Gastroesophageal sphincter (tissue), 4 donors: ENCODE measurements at regions not wholly inside any gene's neighbourhood (a gene's known extent, or its start where the extent isn't known, plus 50 kb on each side); places are given as distances from the start of the nearest gene placed in this dataset.
"Not testable (repeated sequence)": the region's sequence is repeated elsewhere in the genome, so short reads cannot be mapped to it uniquely, and the experiment has no call there.

Experiments
- ATAC-seq: fragments of 150-250 bp; one replicate; pipeline ENCODE4 v1.9.1; 2016; ENCODE audit warnings: mild to moderate bottlenecking, moderate library complexity
- H3K27ac ChIP-seq, 4 donors: fragments of 200-600 bp; sonication (generic) in 3 of 4; 1 replicate in 3 of 4; 2 replicates in 1 of 4; pipeline ENCODE4 v1.5.1; 2016 to 2019
- H3K27me3 ChIP-seq: fragments of 200-600 bp; sonication (generic); one replicate; pipeline ENCODE4 v1.5.1; 2019
- H3K36me3 ChIP-seq, 2 donors: fragments of 200-600 bp; sonication (generic); one replicate each; pipeline ENCODE4 v1.5.1; 2019; ENCODE audit warnings: control low read depth in 1 of 2
- H3K4me1 ChIP-seq, 3 donors: fragments of 200-600 bp; sonication (generic); 1 replicate in 2 of 3; 2 replicates in 1 of 3; pipeline ENCODE4 v1.5.1; 2016 to 2019; ENCODE audit warnings: control low read depth in 2 of 3
- H3K4me3 ChIP-seq, 2 donors: fragments of 200-600 bp; sonication (generic); one replicate each; pipeline ENCODE4 v1.5.1; 2019; ENCODE audit warnings: mild to moderate bottlenecking in 1 of 2, moderate library complexity in 1 of 2
- H3K9me3 ChIP-seq, 3 donors: fragments of 200-600 bp; sonication (generic); one replicate each; pipeline ENCODE4 v1.5.1; 2017 to 2019; ENCODE audit warnings: control low read depth in 2 of 3
- CTCF ChIP-seq, 4 experiments: fragments of 200-600 bp in 2 of 4; fragments of 450-650 bp in 2 of 4; sonication (generic) in 1 of 4; IDR thresholded peaks; one replicate each; pipeline ENCODE4 v1.5.1; 2017 to 2019; ENCODE audit warnings: antibody characterized with exemption in 4 of 4, mild to moderate bottlenecking in 2 of 4, moderate library complexity in 2 of 4
- EP300 ChIP-seq: sonication (generic); formaldehyde crosslinking; IDR thresholded peaks from one replicate; pipeline ENCODE4 v1.6.1; 2017; ENCODE audit warnings: antibody characterized with exemption, mild to moderate bottlenecking
- POLR2A ChIP-seq, 2 donors: fragments of 450-650 bp; IDR thresholded peaks; one replicate each; pipeline ENCODE4 v1.6.1; 2017; ENCODE audit warnings: antibody characterized with exemption in 2 of 2, mild to moderate bottlenecking in 2 of 2, moderate library complexity in 1 of 2
- POLR2AphosphoS5 ChIP-seq: sonication (generic); formaldehyde crosslinking; IDR thresholded peaks from one replicate; pipeline ENCODE4 v1.6.1; 2017; ENCODE audit warnings: antibody characterized with exemption
- WGBS, 2 donors: methylation state at CpG; one replicate each; pipeline ENCODE4 v1.1.5; 2018; ENCODE audit warnings: low coverage in 1 of 2; 5-methylcytosine and 5-hydroxymethylcytosine counted together

- no peak for ATAC-seq
- no peaks in the 10 kb centered on the region for H3K27me3 ChIP-seq
- H3K9me3 ChIP-seq: peaks cover 0 to 39% (median 0%) of the 10 kb centered on the region in 3 donors
- 33 to 85% methylated on average over 1 to 4 of the region's 4 CpGs for WGBS, 2 donors
- no peak overlapping the region for H3K27ac ChIP-seq
- H3K36me3 ChIP-seq: no peaks in the 10 kb centered on the region
- no peak overlapping the region for H3K4me3 ChIP-seq
- H3K4me1 ChIP-seq: no peaks in the 10 kb centered on the region
- TF ChIP-seq CTCF (IDR thresholded peaks at IDR 0.05): no peak
These were observed 193.7 kb upstream of the PIEZO2 start for GRCh38 chr18:11343096-11343495.

- ATAC-seq: not testable (repeated sequence)
These were observed 192.7 kb upstream of the PIEZO2 start for GRCh38 chr18:11342115-11342514.

GRCh38 chr18:11339188-11339775 lies 189.9 kb upstream of the PIEZO2 start:
- H3K4me3 ChIP-seq: no peak overlapping the region
- no peaks in the 10 kb centered on the region for H3K36me3 ChIP-seq
- H3K27ac ChIP-seq: no peak overlapping the region
- no peaks in the 10 kb centered on the region for H3K4me1 ChIP-seq
- no peaks in the 10 kb centered on the region for H3K27me3 ChIP-seq
- no peak for ATAC-seq
- H3K9me3 ChIP-seq: peaks cover 0 to 19% (median 0%) of the 10 kb centered on the region in 3 donors
- TF ChIP-seq EP300 (no peak), CTCF (IDR thresholded peaks at IDR 0.05) (no peak), POLR2AphosphoS5 (no peak), POLR2A (IDR thresholded peaks at IDR 0.05) (no peak)

More at GRCh38 chr18:11342115-11342514, 192.7 kb upstream of the PIEZO2 start:
- H3K36me3 ChIP-seq, H3K4me3 ChIP-seq, H3K27me3 ChIP-seq, H3K4me1 ChIP-seq, H3K27ac ChIP-seq: not testable (repeated sequence)
- whole genome bisulfite sequencing, 2 donors: 74 to 82% methylated on average over 3 of the region's 5 CpGs
- H3K9me3 ChIP-seq: peaks cover 0 to 29% (median 0%) of the 10 kb centered on the region in 3 donors

GRCh38 chr18:11336241-11336640 lies 186.9 kb upstream of the PIEZO2 start:
- H3K4me1 ChIP-seq: no peaks in the 10 kb centered on the region
- no peak for ATAC-seq
- no peak for TF ChIP-seq POLR2A (IDR thresholded peaks at IDR 0.05)
- no peak for TF ChIP-seq CTCF (IDR thresholded peaks at IDR 0.05)
- no peak for TF ChIP-seq EP300
- no peak for TF ChIP-seq POLR2AphosphoS5
- H3K4me3 ChIP-seq: no peak overlapping the region
- H3K36me3 ChIP-seq: no peaks in the 10 kb centered on the region
- no peaks in the 10 kb centered on the region for H3K9me3 ChIP-seq
- 85 to 100% methylated on average over 2 to 3 of the region's 3 CpGs for WGBS, 2 donors
- H3K27me3 ChIP-seq: no peaks in the 10 kb centered on the region
- H3K27ac ChIP-seq: no peak overlapping the region

GRCh38 chr18:11327391-11328009 lies 178.1 kb upstream of the PIEZO2 start:
- whole genome bisulfite sequencing, 2 donors: 34 to 37% methylated on average over 4 of the region's 4 CpGs
- no peak overlapping the region for H3K27ac ChIP-seq
- ATAC-seq: no peak

More at GRCh38 chr18:11327391-11328009, 178.1 kb upstream of the PIEZO2 start:
- H3K27me3 ChIP-seq: no peaks in the 10 kb centered on the region
- H3K9me3 ChIP-seq: no peaks in the 10 kb centered on the region
- H3K4me1 ChIP-seq: peaks cover 0 to 4% (median 0%) of the 10 kb centered on the region in 3 donors
- no peak overlapping the region for H3K4me3 ChIP-seq
- no peaks in the 10 kb centered on the region for H3K36me3 ChIP-seq
- TF ChIP-seq EP300 (no peak), POLR2AphosphoS5 (no peak), POLR2A (IDR thresholded peaks at IDR 0.05) (no peak), CTCF (IDR thresholded peaks at IDR 0.05) (no peak)
